NCI-H2029 (cell line): ENCODE measurements at regions not wholly inside any gene's neighbourhood (a gene's known extent, or its start where the extent isn't known, plus 50 kb on each side); places are given as distances from the start of the nearest gene placed in this dataset.
"Not testable (repeated sequence)": the region's sequence is repeated elsewhere in the genome, so short reads cannot be mapped to it uniquely, and the experiment has no call there.

Experiments
- DNase-seq: peaks from one replicate; lab custom pipeline; 2025; lab: John Stamatoyannopoulos, UW

- DNase-seq, result no peak
These were observed 89.7 kb upstream of the RET start for GRCh38 chr10:42987121-42987541.

- no peak for DNase-seq
These were observed 89.3 kb upstream of the RET start for GRCh38 chr10:42987575-42987974.

- no peak for DNase-seq
These were observed 88.8 kb upstream of the RET start for GRCh38 chr10:42988069-42988468.

GRCh38 chr10:42988517-42989395, 88.1 kb upstream of the RET start:
- DNase-seq, result no peak

GRCh38 chr10:42989481-42989921, 87.4 kb upstream of the RET start:
- DNase-seq, result no peak

- no peak for DNase-seq
These were observed 86.7 kb upstream of the RET start for GRCh38 chr10:42990016-42990720.

- DNase-seq, result no peak
These were observed 86.0 kb upstream of the RET start for GRCh38 chr10:42990721-42991441.

- DNase-seq, result no peak
These were observed 85.3 kb upstream of the RET start for GRCh38 chr10:42991442-42992098.

- no peak for DNase-seq
These were observed 84.5 kb upstream of the RET start for GRCh38 chr10:42992156-42992956.

- DNase-seq, result no peak
These were observed 83.9 kb upstream of the RET start for GRCh38 chr10:42992957-42993390.

GRCh38 chr10:42994909-42995308, 82.0 kb upstream of the RET start:
- DNase-seq, result not testable (repeated sequence)

GRCh38 chr10:42995537-42995936, 81.3 kb upstream of the RET start:
- DNase-seq, result no peak

GRCh38 chr10:42996588-42996987, 80.3 kb upstream of the RET start:
- DNase-seq, result no peak

- DNase-seq, result no peak
These were observed 79.6 kb upstream of the RET start for GRCh38 chr10:42997151-42997848.

- DNase-seq, result no peak
These were observed 79.1 kb upstream of the RET start for GRCh38 chr10:42997849-42998165.

- DNase-seq, result no peak
These were observed 78.1 kb upstream of the RET start for GRCh38 chr10:42998481-42999384.

- DNase-seq, result no peak
These were observed 77.4 kb upstream of the RET start for GRCh38 chr10:42999385-43000020.

- DNase-seq, result no peak
These were observed 76.9 kb upstream of the RET start for GRCh38 chr10:43000021-43000411.
